ENCODE measurements at regions not wholly inside any gene's neighbourhood (a gene's known extent, or its start where the extent isn't known, plus 50 kb on each side); places are given as distances from the start of the nearest gene placed in this dataset.

GRCh38 chr4:1499465-1499864 is 93.2 kb upstream of the NKX1-1 start:
- WGBS, 5 donors, result 69 to 89% (median 76%) methylated on average over 7 of the region's 7 CpGs
- peaks cover 0 to 66% (median 5%) of the 10 kb centered on the region in 7 donors for H3K27me3 ChIP-seq (replicated peaks in 1 of 7)
- DNase-seq, result no peak
- no peaks in the 10 kb centered on the region for H3K9me3 ChIP-seq
- H3K4me1 ChIP-seq, result no peaks in the 10 kb centered on the region
- no peak for TF ChIP-seq POLR2AphosphoS5 (IDR thresholded peaks at IDR 0.05)
- no peak for TF ChIP-seq CTCF (IDR thresholded peaks at IDR 0.05 in 8 of 11, conservative IDR thresholded peaks at IDR 0.05 in 3 of 11)
- no peak for TF ChIP-seq POLR2A (IDR thresholded peaks at IDR 0.05)
- H3K4me3 ChIP-seq, result no peak overlapping the region
- no peaks in the 10 kb centered on the region for H3K36me3 ChIP-seq
- intact Hi-C loops (cut with DNase I; ENCODE audit: low total_unique reads), result no loop called here
- no peak overlapping the region for H3K27ac ChIP-seq

GRCh38 chr4:1497189-1497801 is 91.1 kb upstream of the NKX1-1 start:
- WGBS, 5 donors, result 63 to 75% (median 69%) methylated on average over 7 of the region's 7 CpGs
- TF ChIP-seq POLR2A (IDR thresholded peaks at IDR 0.05), result no peak
- TF ChIP-seq POLR2AphosphoS5 (IDR thresholded peaks at IDR 0.05), result no peak
- no peak for TF ChIP-seq CTCF (IDR thresholded peaks at IDR 0.05 in 8 of 11, conservative IDR thresholded peaks at IDR 0.05 in 3 of 11)
- intact Hi-C loops (cut with DNase I; ENCODE audit: low total_unique reads), result no loop called here
- Histone ChIP-seq H3K4me3 (no peak overlapping the region), H3K4me1 (no peaks in the 10 kb centered on the region), H3K9me3 (no peaks in the 10 kb centered on the region), H3K27ac (no peak overlapping the region), H3K27me3 (replicated peaks in 1 of 7) (peaks cover 0 to 66% (median 9%) of the 10 kb centered on the region in 7 donors), H3K36me3 (no peaks in the 10 kb centered on the region)
- no peak for DNase-seq

GRCh38 chr4:1496116-1496642 is 89.9 kb upstream of the NKX1-1 start:
- no peak overlapping the region for H3K27ac ChIP-seq
- H3K36me3 ChIP-seq, result no peaks in the 10 kb centered on the region
- H3K9me3 ChIP-seq, result no peaks in the 10 kb centered on the region
- H3K4me3 ChIP-seq, result no peak overlapping the region
- WGBS, 5 donors, result 65 to 81% (median 72%) methylated on average over 8 to 9 of the region's 9 CpGs
- peaks cover 0 to 66% (median 13%) of the 10 kb centered on the region in 7 donors for H3K27me3 ChIP-seq (replicated peaks in 1 of 7)
- intact Hi-C loops (cut with DNase I; ENCODE audit: low total_unique reads), result no loop called here
- TF ChIP-seq POLR2AphosphoS5 (IDR thresholded peaks at IDR 0.05), result no peak
- no peak for TF ChIP-seq POLR2A (IDR thresholded peaks at IDR 0.05)
- no peak for TF ChIP-seq CTCF (IDR thresholded peaks at IDR 0.05 in 8 of 11, conservative IDR thresholded peaks at IDR 0.05 in 3 of 11)
- H3K4me1 ChIP-seq, result no peaks in the 10 kb centered on the region
- DNase-seq, result no peak

GRCh38 chr4:1495416-1496115 is 89.3 kb upstream of the NKX1-1 start:
- WGBS, 5 donors, result 75 to 85% (median 77%) methylated on average over 14 to 34 of the region's 34 CpGs
- Histone ChIP-seq H3K27me3 (replicated peaks in 1 of 7) (peaks cover 0 to 66% (median 17%) of the 10 kb centered on the region in 7 donors), H3K9me3 (no peaks in the 10 kb centered on the region), H3K27ac (no peak overlapping the region), H3K4me3 (no peak overlapping the region), H3K36me3 (no peaks in the 10 kb centered on the region), H3K4me1 (no peaks in the 10 kb centered on the region)
- TF ChIP-seq CTCF (IDR thresholded peaks at IDR 0.05 in 8 of 11, conservative IDR thresholded peaks at IDR 0.05 in 3 of 11), result no peak
- TF ChIP-seq POLR2A (IDR thresholded peaks at IDR 0.05), result no peak
- TF ChIP-seq POLR2AphosphoS5 (IDR thresholded peaks at IDR 0.05), result no peak
- intact Hi-C loops (cut with DNase I; ENCODE audit: low total_unique reads), result no loop called here
- DNase-seq, result peak; percentile 70
